HepG2 (cell line): ENCODE measurements at regions not wholly inside any gene's neighbourhood (a gene's known extent, or its start where the extent isn't known, plus 50 kb on each side); places are given as distances from the start of the nearest gene placed in this dataset.

Source experiments
- ATAC-seq: fragments of 200-7000 bp; cut with Tn5 transposase; 3 replicates; pipeline ENCODE4 v1.9.1; 2020; ENCODE audit warnings: mild to moderate bottlenecking, moderate library complexity
- BruUV-seq: library from RNA; stranded (reverse); fragments of 400-500 nt; replicated peaks from 2 replicates; lab custom pipeline; 2021; lab: Mats Ljungman, UMichigan
- CTCF ChIA-PET: fragments of 300-600 bp; formaldehyde crosslinking; extraction: SDS; loops from one replicate; lab custom pipeline; 2021; ENCODE audit warnings: low total read pairs, inconsistent platforms, low intra/inter-chr PET ratio; lab: Yijun Ruan, JAX
- POLR2A ChIA-PET: fragments of 350-600 bp; sonication (Branson Sonifier 250); formaldehyde crosslinking; loops from one replicate; lab custom pipeline; 2020; ENCODE audit warnings: antibody characterized with exemption, inconsistent platforms; lab: Yijun Ruan, JAX
- DNase-seq: peaks from one replicate; pipeline ENCODE4 v3.0.0-alpha.2; 2015; ENCODE audit warnings: low spot score
- FAIRE-seq: peaks from 3 replicates; lab custom pipeline; 2011; peaks lifted over from hg19 to GRCh38; lab: Jason Lieb, UNC
- H2AFZ ChIP-seq: one replicate; pipeline ENCODE4 v1.6.1; 2011; ENCODE audit warnings: low read length, inconsistent platforms
- H3K27ac ChIP-seq: fragments of 300-600 bp; 3 replicates; pipeline ENCODE4 v1.8.0; 2011; ENCODE audit warnings: mixed run types, mild to moderate bottlenecking, mixed read lengths, low read length, inconsistent platforms; ENCODE audit not compliant: insufficient read depth; ENCODE audit errors: extremely low read length
- H3K27me3 ChIP-seq, 2 experiments: fragments of 200-600 bp in 1 of 2; 2 replicates in 1 of 2; 3 replicates in 1 of 2; pipeline versions ENCODE4 v1.6.0 to v1.8.0; 2011; ENCODE audit warnings: low read length in 2 of 2, mild to moderate bottlenecking in 2 of 2, moderate library complexity in 2 of 2, inconsistent platforms in 1 of 2; ENCODE audit not compliant: insufficient read depth in 2 of 2, control insufficient read depth in 1 of 2
- H3K36me3 ChIP-seq, 2 experiments: fragments of 200-600 bp in 1 of 2; replicated peaks in 1 of 2; 2 replicates in 1 of 2; 3 replicates in 1 of 2; pipeline versions ENCODE4 v1.5.1 to v1.8.0; 2011; ENCODE audit warnings: low read length in 2 of 2, inconsistent platforms in 1 of 2; ENCODE audit not compliant: insufficient read depth in 2 of 2, control insufficient read depth in 1 of 2
- H3K4me1 ChIP-seq: 2 replicates; pipeline ENCODE4 v1.5.1; 2012; ENCODE audit warnings: low read length, inconsistent platforms; ENCODE audit not compliant: insufficient read depth
- H3K4me2 ChIP-seq: 2 replicates; pipeline ENCODE4 v1.6.0; 2011; ENCODE audit warnings: low read depth, low read length, inconsistent platforms
- H3K4me3 ChIP-seq, 3 experiments: fragments of 200-600 bp in 1 of 3; sonication (generic), shearing (Covaris generic) in 1 of 3; replicated peaks in 1 of 3; 2 replicates each; pipeline ENCODE4 v1.5.1; 2011 to 2016; ENCODE audit warnings: low read length in 3 of 3, inconsistent platforms in 2 of 3, low read depth in 2 of 3, mild to moderate bottlenecking in 2 of 3, control low read depth in 1 of 3, mixed read lengths in 1 of 3; ENCODE audit not compliant: insufficient read depth in 1 of 3
- H3K79me2 ChIP-seq: one replicate; pipeline ENCODE4 v1.6.1; 2011; ENCODE audit warnings: low read length, inconsistent platforms; ENCODE audit not compliant: insufficient read depth
- H3K9ac ChIP-seq: 2 replicates; pipeline ENCODE4 v1.6.0; 2011; ENCODE audit warnings: mild to moderate bottlenecking, low read depth, low read length, inconsistent platforms; ENCODE audit not compliant: insufficient read depth
- H3K9me3 ChIP-seq: 2 replicates; pipeline ENCODE4 v1.5.1; 2012; ENCODE audit warnings: mild to moderate bottlenecking, low read length
- H4K20me1 ChIP-seq: 2 replicates; pipeline ENCODE4 v1.6.0; 2011; ENCODE audit warnings: inconsistent platforms, mild to moderate bottlenecking, low read length, moderate library complexity; ENCODE audit not compliant: insufficient read depth
- ATM ChIP-seq: fragments of 450-650 bp; IDR thresholded peaks from 2 replicates; pipeline ENCODE4 v1.7.1; 2017; ENCODE audit warnings: mild to moderate bottlenecking, borderline replicate concordance
- BRF2 ChIP-seq: sonication (generic); formaldehyde crosslinking; IDR thresholded peaks from 2 replicates; pipeline ENCODE4 v1.8.1; 2022; ENCODE audit warnings: mild to moderate bottlenecking, missing genetic modification reagents
- CHD2 ChIP-seq: IDR thresholded peaks from 2 replicates; pipeline ENCODE4 v1.6.1; 2011; ENCODE audit warnings: low read depth, low read length, improper control_type of control experiment
- CHD4 ChIP-seq: fragments of 200-600 bp; sonication (generic); IDR thresholded peaks from 2 replicates; pipeline ENCODE4 v1.7.0; 2017; ENCODE audit warnings: mild to moderate bottlenecking, low read length, borderline replicate concordance
- FOXK2 ChIP-seq: fragments of 450-650 bp; IDR thresholded peaks from 2 replicates; pipeline ENCODE4 v1.6.1; 2016
- GFI1 ChIP-seq: sonication (generic); formaldehyde crosslinking; IDR thresholded peaks from 2 replicates; pipeline ENCODE4 v1.5.0; 2020; ENCODE audit warnings: missing genetic modification reagents, mild to moderate bottlenecking, borderline replicate concordance
- HNRNPK ChIP-seq: fragments of 200-400 bp; formaldehyde crosslinking; IDR thresholded peaks from 2 replicates; pipeline ENCODE4 v1.6.1; 2018; ENCODE audit warnings: low read length, low read depth, moderate library complexity, mild to moderate bottlenecking; ENCODE audit not compliant: poor library complexity, severe bottlenecking
- KAT8 ChIP-seq: IDR thresholded peaks from 2 replicates; pipeline ENCODE4 v1.6.1; 2016; ENCODE audit warnings: missing genetic modification reagents, missing compliant biosample characterization
- KLF12 ChIP-seq: sonication (generic); formaldehyde crosslinking; IDR thresholded peaks from 2 replicates; pipeline ENCODE4 v1.4.0; 2020; ENCODE audit warnings: missing genetic modification reagents, borderline replicate concordance
- KLF16 ChIP-seq, 2 experiments: sonication (generic) in 1 of 2; formaldehyde crosslinking in 1 of 2; IDR thresholded peaks; 2 replicates each; pipeline versions ENCODE4 v1.6.1 to v1.8.0; 2016 to 2023; ENCODE audit warnings: missing genetic modification reagents in 2 of 2, missing compliant biosample characterization in 1 of 2
- MEIS1 ChIP-seq: sonication (generic); formaldehyde crosslinking; IDR thresholded peaks from 2 replicates; pipeline ENCODE4 v1.9.0; 2021; ENCODE audit warnings: mild to moderate bottlenecking, missing genetic modification reagents, moderate library complexity, borderline replicate concordance
- MZF1 ChIP-seq: sonication (generic); formaldehyde crosslinking; IDR thresholded peaks from 2 replicates; pipeline ENCODE4 v1.8.1; 2023; ENCODE audit warnings: mild to moderate bottlenecking, missing genetic modification reagents, borderline replicate concordance
- TFE3 ChIP-seq: IDR thresholded peaks from 2 replicates; pipeline ENCODE4 v1.6.1; 2016
- TOPORS ChIP-seq: sonication (generic); formaldehyde crosslinking; IDR thresholded peaks from 2 replicates; pipeline ENCODE4 v1.8.0; 2023; ENCODE audit warnings: mild to moderate bottlenecking, missing genetic modification reagents
- U2AF2 ChIP-seq: fragments of 200-400 bp; formaldehyde crosslinking; IDR thresholded peaks from 2 replicates; pipeline ENCODE4 v1.6.1; 2017; ENCODE audit warnings: low read depth, mild to moderate bottlenecking, low read length
- XBP1 ChIP-seq: sonication (generic); formaldehyde crosslinking; IDR thresholded peaks from 2 replicates; pipeline ENCODE4 v1.5.0; 2020; ENCODE audit warnings: missing genetic modification reagents
- ZFP90 ChIP-seq: sonication (generic); formaldehyde crosslinking; IDR thresholded peaks from 2 replicates; pipeline ENCODE4 v1.8.0; 2022; ENCODE audit warnings: missing genetic modification reagents, mild to moderate bottlenecking, inconsistent platforms, borderline replicate concordance
- ZGPAT ChIP-seq: IDR thresholded peaks from 2 replicates; pipeline ENCODE4 v1.6.1; 2016; ENCODE audit warnings: mild to moderate bottlenecking
- ZNF296 ChIP-seq: sonication (generic); formaldehyde crosslinking; conservative IDR thresholded peaks from 2 replicates; pipeline ENCODE4 v1.5.0; 2020; ENCODE audit warnings: mild to moderate bottlenecking, missing genetic modification reagents
- ZNF331 ChIP-seq: sonication (generic); formaldehyde crosslinking; IDR thresholded peaks from 2 replicates; pipeline ENCODE4 v1.4.0; 2020; ENCODE audit warnings: missing genetic modification reagents
- ZNF550 ChIP-seq: sonication (generic); formaldehyde crosslinking; IDR thresholded peaks from 2 replicates; pipeline ENCODE4 v1.4.0; 2020; ENCODE audit warnings: mild to moderate bottlenecking, missing genetic modification reagents, borderline replicate concordance
- in situ Hi-C: cut with HindIII; loops from 2 replicates; pipeline ENCODE4 v1.10.0; 2017; ENCODE audit warnings: low pct_unique_long_range_greater_than_20kb; ENCODE audit not compliant: extremely low pct_ligation_motif_present
- intact Hi-C: fragments of 100-400 bp; cut with micrococcal nuclease; formaldehyde crosslinking; loops from one replicate; pipeline ENCODE4 v1.10.0; 2022; ENCODE audit not compliant: unreplicated experiment

GRCh38 chrY:15800021-15800420 is 1275.7 kb downstream of the NLGN4Y start (continued):
- TF ChIP-seq XBP1 (CRISPR knock-in tag) (no peak), BRF2 (CRISPR knock-in tag) (no peak), ZNF550 (no peak)

- Histone ChIP-seq H3K4me3 (no peak overlapping the region), H3K9ac (no peak overlapping the region), H2AFZ (no peak overlapping the region), H3K36me3 (no peaks in the 10 kb centered on the region), H3K27ac (no peak overlapping the region), H3K79me2 (no peaks in the 10 kb centered on the region), H3K4me2 (no peak overlapping the region), H3K27me3 (no peaks in the 10 kb centered on the region), H3K4me1 (no peaks in the 10 kb centered on the region), H3K9me3 (peaks cover 47% of the 10 kb centered on the region; the same call in 1 of the 2 replicates), H4K20me1 (no peaks in the 10 kb centered on the region)
- ATAC-seq (no peak), FAIRE-seq (no peak), DNase-seq (no peak)
- ChIA-PET POLR2A (no interaction called here), CTCF (no interaction called here)
- intact Hi-C loops, result no loop called here
- no TSS peak for BruUV-seq
- in situ Hi-C loops, result no loop called here
- TF ChIP-seq MEIS1 (CRISPR knock-in tag), result no peak
- no peak for TF ChIP-seq CHD4
- no peak for TF ChIP-seq MZF1 (CRISPR knock-in tag)
- no peak for TF ChIP-seq FOXK2
- TF ChIP-seq KAT8, result no peak
- no peak for TF ChIP-seq ZNF296 (CRISPR knock-in tag)
- no peak for TF ChIP-seq TOPORS
- no peak for TF ChIP-seq KLF12
- no peak for TF ChIP-seq ZGPAT (CRISPR knock-in tag)
- no peak for TF ChIP-seq KLF16 (CRISPR knock-in tag; IDR thresholded peaks at IDR 0.05)
- no peak for TF ChIP-seq HNRNPK
- TF ChIP-seq ATM, result no peak
- no peak for TF ChIP-seq GFI1 (CRISPR knock-in tag)
- no peak for TF ChIP-seq U2AF2
- no peak for TF ChIP-seq ZNF331 (CRISPR knock-in tag)
- TF ChIP-seq TFE3 (CRISPR knock-in tag), result no peak
- no peak for TF ChIP-seq ZFP90 (CRISPR knock-in tag)
- TF ChIP-seq CHD2, result no peak
Measured at GRCh38 chrY:15805985-15806384, 1281.7 kb downstream of the NLGN4Y start.
